A549 (cell line): ENCODE measurements at regions not wholly inside any gene's neighbourhood (a gene's known extent, or its start where the extent isn't known, plus 50 kb on each side); places are given as distances from the start of the nearest gene placed in this dataset.

Experiments
- EP300 ChIP-seq, 2 experiments: fragments of >200 bp; sonication (Bioruptor Twin); formaldehyde crosslinking; IDR thresholded peaks; 2 replicates in 1 of 2; 3 replicates in 1 of 2; pipeline ENCODE4 v1.6.1; 2016 to 2017
- JUN ChIP-seq, 2 experiments: fragments of >200 bp; sonication (Bioruptor Twin); formaldehyde crosslinking; IDR thresholded peaks; 2 replicates in 1 of 2; 3 replicates in 1 of 2; pipeline ENCODE4 v1.6.1; 2016 to 2017
- KDM1A ChIP-seq: fragments of 200-600 bp; sonication (generic); IDR thresholded peaks from 2 replicates; pipeline ENCODE4 v1.6.1; 2016; ENCODE audit warnings: low read depth, mild to moderate bottlenecking
- KDM5A ChIP-seq: fragments of 200-600 bp; sonication (generic); IDR thresholded peaks from 2 replicates; pipeline ENCODE4 v1.6.1; 2016; ENCODE audit warnings: antibody characterized with exemption, mild to moderate bottlenecking
- NFE2L2 ChIP-seq: fragments of 150-350 bp; conservative IDR thresholded peaks from 2 replicates; pipeline ENCODE4 v1.6.1; 2014; ENCODE audit warnings: low read length
- POLR2A ChIP-seq: IDR thresholded peaks from 2 replicates; pipeline ENCODE4 v1.6.1; 2012; ENCODE audit warnings: mild to moderate bottlenecking, low read length
- POLR2AphosphoS2 ChIP-seq: conservative IDR thresholded peaks from 2 replicates; pipeline ENCODE4 v1.6.1; 2012; ENCODE audit warnings: low read length, improper control_type of control experiment, inconsistent platforms
- RFX5 ChIP-seq: fragments of 450-650 bp; IDR thresholded peaks from 2 replicates; pipeline ENCODE4 v1.7.1; 2014; ENCODE audit warnings: antibody characterized with exemption, mild to moderate bottlenecking, moderate library complexity
- TF ChIP-seq, protein P1 (sequence below): fragments of 200-600 bp; sonication (generic); IDR thresholded peaks from 2 replicates; pipeline ENCODE4 v1.6.1; 2016; ENCODE audit warnings: antibody characterized with exemption, mild to moderate bottlenecking, moderate library complexity
- TF ChIP-seq, protein P2 (sequence below): fragments of >200 bp; sonication (Bioruptor Twin); formaldehyde crosslinking; IDR thresholded peaks from 3 replicates; pipeline ENCODE4 v1.5.1; 2016
- TF ChIP-seq, protein P3 (sequence below): fragments of >200 bp; sonication (Bioruptor Twin); formaldehyde crosslinking; IDR thresholded peaks from 3 replicates; pipeline ENCODE4 v1.6.1; 2016
- TF ChIP-seq, protein P4 (sequence below): IDR thresholded peaks from 2 replicates; pipeline ENCODE4 v1.6.1; 2012

DNA sequence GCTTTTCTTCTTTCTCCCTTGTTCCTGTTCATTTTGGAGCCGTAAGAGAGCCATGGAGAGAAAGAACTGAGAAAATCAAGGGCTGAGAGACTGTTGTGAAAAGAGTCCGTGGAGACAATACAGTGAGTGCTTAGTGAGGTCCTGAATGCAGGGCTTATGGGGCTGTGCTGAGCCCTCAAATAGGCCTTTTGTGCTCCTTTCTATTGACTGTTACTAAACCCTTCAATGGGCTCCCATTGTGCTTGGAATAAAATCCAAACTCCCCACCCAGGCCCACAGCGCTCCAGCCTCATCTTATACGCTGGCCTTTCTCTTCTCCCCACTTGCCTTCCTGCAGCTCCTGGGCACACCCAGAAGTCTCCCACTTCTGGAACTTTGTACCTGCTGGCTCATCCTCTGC, 243.1 kb upstream of the HABP2 start:
- TF ChIP-seq POLR2A: no peak
- TF ChIP-seq KDM5A: no peak
- no peak for TF ChIP-seq KDM1A
- no peak for TF ChIP-seq POLR2AphosphoS2
- TF ChIP-seq JUN (IDR thresholded peaks at IDR 0.05): no peak
- no peak for TF ChIP-seq EP300 (IDR thresholded peaks at IDR 0.05)
- TF ChIP-seq, protein P1, sequence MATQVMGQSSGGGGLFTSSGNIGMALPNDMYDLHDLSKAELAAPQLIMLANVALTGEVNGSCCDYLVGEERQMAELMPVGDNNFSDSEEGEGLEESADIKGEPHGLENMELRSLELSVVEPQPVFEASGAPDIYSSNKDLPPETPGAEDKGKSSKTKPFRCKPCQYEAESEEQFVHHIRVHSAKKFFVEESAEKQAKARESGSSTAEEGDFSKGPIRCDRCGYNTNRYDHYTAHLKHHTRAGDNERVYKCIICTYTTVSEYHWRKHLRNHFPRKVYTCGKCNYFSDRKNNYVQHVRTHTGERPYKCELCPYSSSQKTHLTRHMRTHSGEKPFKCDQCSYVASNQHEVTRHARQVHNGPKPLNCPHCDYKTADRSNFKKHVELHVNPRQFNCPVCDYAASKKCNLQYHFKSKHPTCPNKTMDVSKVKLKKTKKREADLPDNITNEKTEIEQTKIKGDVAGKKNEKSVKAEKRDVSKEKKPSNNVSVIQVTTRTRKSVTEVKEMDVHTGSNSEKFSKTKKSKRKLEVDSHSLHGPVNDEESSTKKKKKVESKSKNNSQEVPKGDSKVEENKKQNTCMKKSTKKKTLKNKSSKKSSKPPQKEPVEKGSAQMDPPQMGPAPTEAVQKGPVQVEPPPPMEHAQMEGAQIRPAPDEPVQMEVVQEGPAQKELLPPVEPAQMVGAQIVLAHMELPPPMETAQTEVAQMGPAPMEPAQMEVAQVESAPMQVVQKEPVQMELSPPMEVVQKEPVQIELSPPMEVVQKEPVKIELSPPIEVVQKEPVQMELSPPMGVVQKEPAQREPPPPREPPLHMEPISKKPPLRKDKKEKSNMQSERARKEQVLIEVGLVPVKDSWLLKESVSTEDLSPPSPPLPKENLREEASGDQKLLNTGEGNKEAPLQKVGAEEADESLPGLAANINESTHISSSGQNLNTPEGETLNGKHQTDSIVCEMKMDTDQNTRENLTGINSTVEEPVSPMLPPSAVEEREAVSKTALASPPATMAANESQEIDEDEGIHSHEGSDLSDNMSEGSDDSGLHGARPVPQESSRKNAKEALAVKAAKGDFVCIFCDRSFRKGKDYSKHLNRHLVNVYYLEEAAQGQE: no peak
- TF ChIP-seq, protein P2, sequence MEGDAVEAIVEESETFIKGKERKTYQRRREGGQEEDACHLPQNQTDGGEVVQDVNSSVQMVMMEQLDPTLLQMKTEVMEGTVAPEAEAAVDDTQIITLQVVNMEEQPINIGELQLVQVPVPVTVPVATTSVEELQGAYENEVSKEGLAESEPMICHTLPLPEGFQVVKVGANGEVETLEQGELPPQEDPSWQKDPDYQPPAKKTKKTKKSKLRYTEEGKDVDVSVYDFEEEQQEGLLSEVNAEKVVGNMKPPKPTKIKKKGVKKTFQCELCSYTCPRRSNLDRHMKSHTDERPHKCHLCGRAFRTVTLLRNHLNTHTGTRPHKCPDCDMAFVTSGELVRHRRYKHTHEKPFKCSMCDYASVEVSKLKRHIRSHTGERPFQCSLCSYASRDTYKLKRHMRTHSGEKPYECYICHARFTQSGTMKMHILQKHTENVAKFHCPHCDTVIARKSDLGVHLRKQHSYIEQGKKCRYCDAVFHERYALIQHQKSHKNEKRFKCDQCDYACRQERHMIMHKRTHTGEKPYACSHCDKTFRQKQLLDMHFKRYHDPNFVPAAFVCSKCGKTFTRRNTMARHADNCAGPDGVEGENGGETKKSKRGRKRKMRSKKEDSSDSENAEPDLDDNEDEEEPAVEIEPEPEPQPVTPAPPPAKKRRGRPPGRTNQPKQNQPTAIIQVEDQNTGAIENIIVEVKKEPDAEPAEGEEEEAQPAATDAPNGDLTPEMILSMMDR: no peak
- TF ChIP-seq RFX5: no peak
- no peak for TF ChIP-seq NFE2L2
- TF ChIP-seq, protein P3, sequence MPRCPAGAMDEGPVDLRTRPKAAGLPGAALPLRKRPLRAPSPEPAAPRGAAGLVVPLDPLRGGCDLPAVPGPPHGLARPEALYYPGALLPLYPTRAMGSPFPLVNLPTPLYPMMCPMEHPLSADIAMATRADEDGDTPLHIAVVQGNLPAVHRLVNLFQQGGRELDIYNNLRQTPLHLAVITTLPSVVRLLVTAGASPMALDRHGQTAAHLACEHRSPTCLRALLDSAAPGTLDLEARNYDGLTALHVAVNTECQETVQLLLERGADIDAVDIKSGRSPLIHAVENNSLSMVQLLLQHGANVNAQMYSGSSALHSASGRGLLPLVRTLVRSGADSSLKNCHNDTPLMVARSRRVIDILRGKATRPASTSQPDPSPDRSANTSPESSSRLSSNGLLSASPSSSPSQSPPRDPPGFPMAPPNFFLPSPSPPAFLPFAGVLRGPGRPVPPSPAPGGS: no peak
- TF ChIP-seq, protein P4, sequence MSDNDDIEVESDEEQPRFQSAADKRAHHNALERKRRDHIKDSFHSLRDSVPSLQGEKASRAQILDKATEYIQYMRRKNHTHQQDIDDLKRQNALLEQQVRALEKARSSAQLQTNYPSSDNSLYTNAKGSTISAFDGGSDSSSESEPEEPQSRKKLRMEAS: no peak
